ENCODE measurements at regions not wholly inside any gene's neighbourhood (a gene's known extent, or its start where the extent isn't known, plus 50 kb on each side); places are given as distances from the start of the nearest gene placed in this dataset.

DNA sequence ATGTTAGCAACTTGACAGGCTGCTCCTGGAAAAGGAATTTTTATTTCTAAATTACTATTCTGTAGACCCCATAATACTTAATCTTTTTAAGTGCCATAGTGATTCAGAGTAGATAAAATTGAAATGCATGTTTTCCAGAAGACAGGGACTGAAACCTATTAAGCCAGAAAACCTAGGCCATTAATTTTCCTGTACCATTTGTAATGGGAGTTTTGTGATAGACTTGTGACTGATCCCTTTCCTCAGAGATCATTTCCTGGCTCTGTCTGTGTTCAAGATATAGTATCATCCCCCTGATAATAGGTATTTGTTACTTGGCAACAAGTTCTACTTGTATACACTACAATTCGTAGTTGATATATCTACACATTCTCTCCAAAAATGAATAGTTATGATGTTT, 1609.8 kb downstream of the AMY1C start:
- H3K4me3 ChIP-seq (ENCODE audit: low read depth in 1 of 2, low read length in 2 of 2) = no peak overlapping the region
- H2AFZ ChIP-seq (ENCODE audit: low read depth, low read length) = no peak overlapping the region
- H3K4me2 ChIP-seq (ENCODE audit: insufficient read depth, low read length) = no peak overlapping the region

DNA sequence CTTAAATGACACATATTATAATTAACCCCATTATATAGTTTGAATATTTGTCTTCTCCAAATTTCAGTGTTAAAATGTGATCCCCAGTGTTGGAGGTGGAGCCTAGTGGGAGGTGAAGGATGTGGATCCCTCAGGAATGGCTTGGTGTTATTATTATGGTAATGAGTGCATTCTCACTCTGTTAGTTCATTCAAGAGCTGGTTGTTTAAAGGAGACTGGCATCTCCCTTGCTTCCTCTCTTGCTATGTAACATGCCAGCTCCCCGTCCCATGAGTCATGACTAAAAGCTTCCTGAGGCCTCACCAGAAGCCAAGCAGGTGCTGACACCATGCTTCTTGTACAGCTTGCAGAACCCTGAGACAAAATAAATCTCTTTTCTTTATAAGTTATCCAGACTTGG, 1612.7 kb downstream of the AMY1C start:
- Histone ChIP-seq H3K4me2 (ENCODE audit: insufficient read depth, low read length) (no peak overlapping the region), H3K4me1 (ENCODE audit: insufficient read depth, low read length) (0 out of 2 replicates have a peak, but pooled peaks cover 6% of the 10 kb centered on the region)
- TF ChIP-seq, protein P1, sequence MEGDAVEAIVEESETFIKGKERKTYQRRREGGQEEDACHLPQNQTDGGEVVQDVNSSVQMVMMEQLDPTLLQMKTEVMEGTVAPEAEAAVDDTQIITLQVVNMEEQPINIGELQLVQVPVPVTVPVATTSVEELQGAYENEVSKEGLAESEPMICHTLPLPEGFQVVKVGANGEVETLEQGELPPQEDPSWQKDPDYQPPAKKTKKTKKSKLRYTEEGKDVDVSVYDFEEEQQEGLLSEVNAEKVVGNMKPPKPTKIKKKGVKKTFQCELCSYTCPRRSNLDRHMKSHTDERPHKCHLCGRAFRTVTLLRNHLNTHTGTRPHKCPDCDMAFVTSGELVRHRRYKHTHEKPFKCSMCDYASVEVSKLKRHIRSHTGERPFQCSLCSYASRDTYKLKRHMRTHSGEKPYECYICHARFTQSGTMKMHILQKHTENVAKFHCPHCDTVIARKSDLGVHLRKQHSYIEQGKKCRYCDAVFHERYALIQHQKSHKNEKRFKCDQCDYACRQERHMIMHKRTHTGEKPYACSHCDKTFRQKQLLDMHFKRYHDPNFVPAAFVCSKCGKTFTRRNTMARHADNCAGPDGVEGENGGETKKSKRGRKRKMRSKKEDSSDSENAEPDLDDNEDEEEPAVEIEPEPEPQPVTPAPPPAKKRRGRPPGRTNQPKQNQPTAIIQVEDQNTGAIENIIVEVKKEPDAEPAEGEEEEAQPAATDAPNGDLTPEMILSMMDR (IDR thresholded peaks at IDR 0.05; ENCODE audit: borderline replicate concordance, extremely low read depth, low read length, poor library complexity, severe bottlenecking) = no peak
- TF ChIP-seq EZH2 (IDR thresholded peaks at IDR 0.05; ENCODE audit: borderline replicate concordance, low read depth, low read length, severe bottlenecking) = no peak

More for the DNA sequence above, 1609.8 kb downstream of the AMY1C start:
- Histone ChIP-seq H3K4me1 (ENCODE audit: insufficient read depth, low read length) (no peaks in the 10 kb centered on the region), H3K27ac (ENCODE audit: low read length) (no peak overlapping the region), H3K79me2 (ENCODE audit: insufficient read depth, low read length) (no peaks in the 10 kb centered on the region), H3K27me3 (ENCODE audit: insufficient read depth, low read length, poor library complexity) (no peaks in the 10 kb centered on the region), H4K20me1 (ENCODE audit: insufficient read depth, low read length) (no peaks in the 10 kb centered on the region), H3K36me3 (ENCODE audit: insufficient read depth, low read length) (no peaks in the 10 kb centered on the region), H3K9ac (ENCODE audit: low read depth, low read length) (no peak overlapping the region), H3K9me3 (ENCODE audit: insufficient read depth, low read length, severe bottlenecking) (no peaks in the 10 kb centered on the region)
- ATAC-seq (ENCODE audit: insufficient read depth, low read depth) = no peak
- DNase-seq = no peak
- no peak for TF ChIP-seq EZH2 (IDR thresholded peaks at IDR 0.05; ENCODE audit: borderline replicate concordance, low read depth, low read length, severe bottlenecking)
- TF ChIP-seq, protein P1 (IDR thresholded peaks at IDR 0.05; ENCODE audit: borderline replicate concordance, extremely low read depth, low read length, poor library complexity, severe bottlenecking) = no peak

DNA sequence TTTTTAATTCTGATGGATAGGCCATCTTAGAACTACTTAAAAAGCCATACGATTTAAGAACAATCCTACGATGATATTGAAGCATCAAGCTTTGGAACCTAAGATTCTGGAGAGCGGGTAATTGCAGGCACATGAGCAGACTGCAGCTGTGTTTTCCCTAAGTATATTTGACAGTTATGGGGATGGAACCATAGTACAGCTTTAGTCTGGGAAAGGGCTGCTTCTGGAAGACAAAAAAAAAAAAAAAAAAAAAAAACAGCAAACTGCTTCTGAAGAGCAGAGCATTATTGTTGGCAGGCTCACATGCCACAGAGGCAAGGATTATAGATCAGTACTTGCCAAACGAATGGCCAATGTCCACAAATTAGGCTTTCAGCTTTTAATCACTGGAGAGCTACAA, 1618.7 kb downstream of the AMY1C start:
- no peaks in the 10 kb centered on the region for H3K79me2 ChIP-seq (ENCODE audit: insufficient read depth, low read length)
- H3K4me3 ChIP-seq (ENCODE audit: low read depth in 1 of 2, low read length in 2 of 2) = no peak overlapping the region
- ATAC-seq (ENCODE audit: insufficient read depth, low read depth) (no peak), DNase-seq (no peak)
- no peaks in the 10 kb centered on the region for H3K9me3 ChIP-seq (ENCODE audit: insufficient read depth, low read length, severe bottlenecking)
- no peaks in the 10 kb centered on the region for H4K20me1 ChIP-seq (ENCODE audit: insufficient read depth, low read length)
- H3K36me3 ChIP-seq (ENCODE audit: insufficient read depth, low read length) = no peaks in the 10 kb centered on the region
- H3K4me2 ChIP-seq (ENCODE audit: insufficient read depth, low read length) = no peak overlapping the region
- TF ChIP-seq EZH2 (IDR thresholded peaks at IDR 0.05; ENCODE audit: borderline replicate concordance, low read depth, low read length, severe bottlenecking) = no peak
- TF ChIP-seq, protein P1 (IDR thresholded peaks at IDR 0.05; ENCODE audit: borderline replicate concordance, extremely low read depth, low read length, poor library complexity, severe bottlenecking) = no peak
- H3K4me1 ChIP-seq (ENCODE audit: insufficient read depth, low read length) = peaks cover 12% of the 10 kb centered on the region; the same call in 1 of the 2 replicates
- H3K27me3 ChIP-seq (ENCODE audit: insufficient read depth, low read length, poor library complexity) = no peaks in the 10 kb centered on the region
- H3K9ac ChIP-seq (ENCODE audit: low read depth, low read length) = no peak overlapping the region
- H2AFZ ChIP-seq (ENCODE audit: low read depth, low read length) = no peak overlapping the region
- H3K27ac ChIP-seq (ENCODE audit: low read length) = no peak overlapping the region

More for the DNA sequence above, 1612.7 kb downstream of the AMY1C start:
- Histone ChIP-seq H4K20me1 (ENCODE audit: insufficient read depth, low read length) (no peaks in the 10 kb centered on the region), H3K4me3 (ENCODE audit: low read depth in 1 of 2, low read length in 2 of 2) (no peak overlapping the region), H3K27ac (ENCODE audit: low read length) (no peak overlapping the region), H3K9ac (ENCODE audit: low read depth, low read length) (no peak overlapping the region), H3K9me3 (ENCODE audit: insufficient read depth, low read length, severe bottlenecking) (no peaks in the 10 kb centered on the region), H3K79me2 (ENCODE audit: insufficient read depth, low read length) (no peaks in the 10 kb centered on the region), H3K27me3 (ENCODE audit: insufficient read depth, low read length, poor library complexity) (no peaks in the 10 kb centered on the region), H3K36me3 (ENCODE audit: insufficient read depth, low read length) (no peaks in the 10 kb centered on the region), H2AFZ (ENCODE audit: low read depth, low read length) (no peak overlapping the region)
- no peak for ATAC-seq (ENCODE audit: insufficient read depth, low read depth)
- DNase-seq = no peak

- H3K27me3 ChIP-seq (ENCODE audit: insufficient read depth, low read length, poor library complexity) = no peaks in the 10 kb centered on the region
- no peak for ATAC-seq (ENCODE audit: insufficient read depth, low read depth)
- H3K4me3 ChIP-seq (ENCODE audit: low read depth in 1 of 2, low read length in 2 of 2) = no peak overlapping the region
- peaks cover 9% of the 10 kb centered on the region; the same call in 1 of the 2 replicates for H3K4me1 ChIP-seq (ENCODE audit: insufficient read depth, low read length)
- no peaks in the 10 kb centered on the region for H3K36me3 ChIP-seq (ENCODE audit: insufficient read depth, low read length)
- no peak overlapping the region for H3K4me2 ChIP-seq (ENCODE audit: insufficient read depth, low read length)
- H3K79me2 ChIP-seq (ENCODE audit: insufficient read depth, low read length) = no peaks in the 10 kb centered on the region
- no peak for DNase-seq
- no peak overlapping the region; the same call in 1 of the 2 replicates for H3K9ac ChIP-seq (ENCODE audit: low read depth, low read length)
- no peak for TF ChIP-seq EZH2 (IDR thresholded peaks at IDR 0.05; ENCODE audit: borderline replicate concordance, low read depth, low read length, severe bottlenecking)
- TF ChIP-seq, protein P1 (IDR thresholded peaks at IDR 0.05; ENCODE audit: borderline replicate concordance, extremely low read depth, low read length, poor library complexity, severe bottlenecking) = no peak
- H3K27ac ChIP-seq (ENCODE audit: low read length) = no peak overlapping the region
- no peaks in the 10 kb centered on the region for H4K20me1 ChIP-seq (ENCODE audit: insufficient read depth, low read length)
- H3K9me3 ChIP-seq (ENCODE audit: insufficient read depth, low read length, severe bottlenecking) = no peaks in the 10 kb centered on the region
- H2AFZ ChIP-seq (ENCODE audit: low read depth, low read length) = no peak overlapping the region
Measured at GRCh38 chr1:105373681-105374080, 1624.0 kb downstream of the AMY1C start.
